ENCODE measurements at regions not wholly inside any gene's neighbourhood (a gene's known extent, or its start where the extent isn't known, plus 50 kb on each side); places are given as distances from the start of the nearest gene placed in this dataset.

- TF ChIP-seq TCF7L2 (IDR thresholded peaks at IDR 0.05; ENCODE audit: borderline replicate concordance, extremely low read depth, insufficient read depth, insufficient read length) (no peak), POLR2A (IDR thresholded peaks at IDR 0.05; ENCODE audit: borderline replicate concordance, extremely low read depth, insufficient read depth, insufficient read length) (no peak), CTCF (IDR thresholded peaks at IDR 0.05 in 2 of 3, conservative IDR thresholded peaks at IDR 0.05 in 1 of 3; ENCODE audit: borderline replicate concordance in 1 of 3, insufficient read depth in 1 of 3, low read depth in 2 of 3, low read length in 2 of 3) (no peak), ATF3 (IDR thresholded peaks at IDR 0.05) (no peak), POLR2AphosphoS5 (IDR thresholded peaks at IDR 0.05; ENCODE audit: low read depth, low read length) (no peak), SRF (IDR thresholded peaks at IDR 0.05; ENCODE audit: low read depth) (no peak), ZNF274 (IDR thresholded peaks at IDR 0.05; ENCODE audit: low read depth, low read length) (no peak), EZH2 (IDR thresholded peaks at IDR 0.05) (no peak), EGR1 (IDR thresholded peaks at IDR 0.05; ENCODE audit: low read depth) (no peak), ZFX (IDR thresholded peaks at IDR 0.05) (no peak), REST (IDR thresholded peaks at IDR 0.05; ENCODE audit: low read depth) (no peak)
Measured at GRCh38 chr6:48542191-48542590, 431.2 kb upstream of the PTCHD4 start.
